ENCODE measurements at regions not wholly inside any gene's neighbourhood (a gene's known extent, or its start where the extent isn't known, plus 50 kb on each side); places are given as distances from the start of the nearest gene placed in this dataset.

DNA sequence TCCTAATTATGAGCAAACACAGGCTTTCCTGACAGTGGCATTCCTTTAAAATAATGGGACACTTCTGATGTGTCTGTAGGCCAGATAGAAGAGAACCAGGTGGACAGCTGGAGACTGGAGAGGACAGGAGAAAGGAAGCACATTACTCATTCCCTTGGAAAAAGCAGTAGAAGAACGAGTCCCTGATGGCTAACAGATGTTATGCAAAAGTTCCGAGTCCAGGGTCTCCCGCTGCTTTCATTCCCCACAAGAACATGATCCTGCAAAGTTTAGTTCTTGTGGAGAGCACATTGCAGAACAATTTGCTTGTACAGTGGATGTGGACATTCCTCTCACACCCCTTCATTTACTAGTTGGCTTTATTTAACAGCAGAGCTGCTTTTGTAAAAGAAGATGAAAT, 137.6 kb downstream of the GPAM start:
- no peak for DNase-seq (ENCODE audit: low spot score)

DNA sequence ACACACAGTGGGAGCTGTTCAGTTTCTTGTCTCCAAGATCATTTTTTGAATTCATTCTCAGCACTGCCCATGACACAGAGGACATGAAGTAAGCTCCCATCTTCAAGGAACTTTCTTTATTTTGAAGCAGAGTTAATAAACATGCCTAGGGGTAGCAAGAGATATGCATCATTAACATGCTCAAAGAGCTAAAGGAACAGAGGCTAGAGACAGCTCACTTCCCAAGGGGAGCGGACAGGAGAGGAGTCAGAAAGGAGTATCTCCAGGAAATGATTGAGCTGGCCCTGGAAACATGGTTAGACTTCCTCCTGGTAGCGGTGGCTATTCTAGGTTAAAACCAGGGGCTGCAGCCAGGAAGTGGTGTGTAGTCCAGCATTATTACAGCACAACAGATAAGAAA, 135.9 kb downstream of the GPAM start:
- no peak for DNase-seq (ENCODE audit: low spot score)

DNA sequence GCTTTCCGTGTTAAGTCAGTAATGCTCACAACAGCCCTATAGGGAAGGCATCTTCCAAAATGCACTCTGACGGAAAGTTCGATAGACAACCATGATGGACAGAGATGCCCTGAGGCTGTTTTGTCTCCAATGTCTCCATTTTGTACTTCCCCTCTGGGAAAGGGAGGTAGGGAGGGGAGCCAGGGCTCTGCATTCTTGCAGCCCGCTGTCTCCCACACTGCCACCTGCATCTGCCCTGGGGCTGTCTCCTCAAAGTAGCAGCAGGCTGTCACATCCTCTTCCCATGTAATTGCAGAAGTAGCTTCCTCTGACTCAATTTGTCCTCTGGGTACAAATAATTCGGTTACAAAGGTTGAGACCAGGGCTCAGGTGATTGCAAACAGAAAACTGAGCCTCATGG, 131.4 kb downstream of the GPAM start:
- no peak for DNase-seq (ENCODE audit: low spot score)

DNA sequence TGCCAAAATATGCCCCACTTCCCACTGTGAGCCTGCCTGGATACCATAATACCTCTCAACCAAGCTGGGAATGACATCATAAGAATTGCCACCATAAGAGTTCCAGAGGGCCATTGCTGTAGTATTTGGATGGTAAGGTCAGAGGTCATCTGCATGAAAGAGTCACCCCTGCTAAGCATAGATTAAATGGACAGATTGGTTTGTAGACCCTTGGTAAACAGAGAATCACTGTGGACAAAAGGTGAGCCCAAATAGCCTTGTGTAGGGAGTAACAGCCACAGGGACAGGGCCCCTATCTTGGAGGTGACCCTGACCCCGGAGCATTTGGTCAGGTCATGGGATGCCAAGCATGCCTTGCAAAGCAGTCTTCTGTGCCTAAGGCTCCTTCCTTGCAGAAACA, 129.7 kb downstream of the GPAM start:
- DNase-seq (ENCODE audit: low spot score): no peak

DNA sequence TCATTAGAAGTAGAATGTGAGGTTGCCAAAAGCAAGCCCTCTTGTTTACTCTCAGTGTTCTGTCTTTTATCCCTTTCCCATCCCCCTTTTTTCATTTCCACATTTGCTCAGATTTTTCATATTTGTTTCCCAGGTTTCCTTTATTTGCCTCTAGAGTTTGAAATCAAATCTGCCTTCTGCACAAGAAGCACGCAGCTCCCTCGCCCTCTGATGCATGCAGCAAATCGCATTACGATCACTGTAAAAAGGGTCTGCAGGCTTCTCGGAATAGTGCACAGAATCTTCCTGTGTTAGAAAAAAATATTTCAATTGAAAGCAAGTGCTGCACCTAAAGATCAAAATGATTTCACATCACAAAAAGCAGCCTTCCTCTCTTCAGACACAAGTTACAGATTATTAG, 129.0 kb downstream of the GPAM start:
- DNase-seq (ENCODE audit: low spot score): no peak

DNA sequence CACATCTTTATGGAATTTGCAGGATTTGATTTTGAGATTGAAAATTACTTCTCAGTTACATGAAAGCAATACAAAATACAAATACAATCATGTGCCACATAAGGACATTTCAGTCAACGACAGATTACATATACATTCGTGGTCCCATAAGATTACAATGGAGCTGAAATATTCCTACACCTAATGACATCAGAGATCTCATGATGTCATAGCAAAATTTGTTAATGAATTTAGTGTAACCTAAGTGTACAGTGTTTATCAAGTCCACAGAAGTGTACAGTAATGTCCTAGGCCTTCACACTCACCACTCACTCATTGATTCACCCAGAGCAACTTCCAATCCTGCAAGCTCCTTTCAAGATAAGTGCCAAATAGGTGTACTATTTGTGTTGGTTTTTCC, 126.5 kb downstream of the GPAM start:
- DNase-seq (ENCODE audit: low spot score): no peak

DNA sequence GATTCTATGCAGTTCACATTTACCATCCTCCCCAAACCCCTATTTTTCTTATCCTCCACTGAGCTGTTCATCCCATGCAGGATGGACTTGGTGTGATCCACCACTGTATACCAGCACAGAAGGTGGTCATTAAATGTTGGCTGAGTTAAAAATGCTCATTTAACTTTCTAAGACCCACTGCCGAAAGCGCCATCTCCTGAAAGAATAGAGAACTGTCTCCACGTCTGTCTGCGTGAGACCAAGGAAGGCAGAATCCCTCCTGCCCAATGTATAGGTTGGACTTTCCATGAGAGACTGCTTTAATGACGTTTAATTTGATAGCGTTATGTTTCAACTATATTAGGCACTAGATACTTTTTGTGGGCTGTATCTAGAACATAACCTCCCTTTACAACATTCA, 124.3 kb downstream of the GPAM start:
- DNase-seq (ENCODE audit: low spot score): no peak

DNA sequence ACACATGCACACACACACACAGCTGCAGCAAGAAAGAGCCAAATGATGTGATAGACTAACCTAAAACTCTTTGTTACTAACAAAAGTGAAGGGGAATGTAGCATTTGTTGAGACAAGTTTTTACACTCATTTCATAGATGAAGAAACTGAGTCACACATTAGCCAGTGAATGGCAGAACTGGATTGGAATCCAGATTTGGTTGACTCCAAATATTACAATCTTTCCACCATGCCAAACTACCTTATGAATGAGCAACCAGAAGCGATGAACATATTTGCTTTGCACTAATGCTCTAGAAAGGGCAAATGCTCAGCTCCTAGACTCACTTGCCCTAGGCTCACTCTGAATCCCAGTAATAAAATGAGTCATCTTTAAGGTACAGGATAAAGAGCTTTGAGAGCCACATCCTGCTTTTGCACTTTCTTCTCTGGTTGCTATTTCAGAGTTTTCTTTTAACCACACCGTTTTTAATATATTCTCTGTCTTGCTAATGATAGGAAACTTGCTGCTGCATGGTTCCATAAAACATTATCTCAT, 111.9 kb downstream of the GPAM start:
- no peak for DNase-seq (ENCODE audit: low spot score)

DNA sequence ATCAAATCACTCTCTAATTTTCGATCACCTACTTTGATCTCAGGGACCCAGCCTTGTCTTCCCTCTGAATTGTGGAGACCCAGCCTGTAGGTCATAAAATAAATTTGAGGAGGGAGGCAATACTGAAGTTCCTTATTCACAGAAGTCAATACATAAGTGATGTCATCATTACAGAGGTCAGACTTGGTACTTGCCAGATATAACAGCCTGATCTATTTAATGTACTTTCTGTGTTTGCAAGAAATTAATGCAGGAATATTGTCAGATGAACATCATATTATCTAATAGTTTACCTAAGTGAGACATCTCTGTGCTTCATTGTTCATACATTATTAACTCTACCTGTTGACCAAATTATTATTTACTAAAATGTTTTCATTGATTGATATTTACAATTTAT, 105.6 kb downstream of the GPAM start:
- DNase-seq (ENCODE audit: low spot score): no peak

DNA sequence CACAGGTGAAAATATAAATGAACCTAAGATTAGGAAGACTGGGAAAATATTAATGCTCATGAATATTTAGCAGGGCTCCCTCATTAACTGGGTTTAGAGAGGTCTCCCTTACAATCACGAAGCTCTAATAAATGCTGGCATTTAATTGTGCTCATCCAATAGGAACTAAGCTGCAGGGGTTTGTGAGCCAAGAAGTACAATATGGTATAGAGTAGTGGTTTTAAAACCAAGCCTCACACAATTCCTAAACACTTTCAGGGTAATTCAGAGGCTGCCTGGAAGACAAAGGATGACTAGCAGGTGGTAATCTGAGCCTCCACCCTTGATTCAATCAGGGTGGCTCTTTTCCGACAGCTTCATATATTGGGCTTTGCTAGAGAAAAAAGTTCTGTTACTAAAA, 103.3 kb downstream of the GPAM start:
- DNase-seq (ENCODE audit: low spot score): no peak

DNA sequence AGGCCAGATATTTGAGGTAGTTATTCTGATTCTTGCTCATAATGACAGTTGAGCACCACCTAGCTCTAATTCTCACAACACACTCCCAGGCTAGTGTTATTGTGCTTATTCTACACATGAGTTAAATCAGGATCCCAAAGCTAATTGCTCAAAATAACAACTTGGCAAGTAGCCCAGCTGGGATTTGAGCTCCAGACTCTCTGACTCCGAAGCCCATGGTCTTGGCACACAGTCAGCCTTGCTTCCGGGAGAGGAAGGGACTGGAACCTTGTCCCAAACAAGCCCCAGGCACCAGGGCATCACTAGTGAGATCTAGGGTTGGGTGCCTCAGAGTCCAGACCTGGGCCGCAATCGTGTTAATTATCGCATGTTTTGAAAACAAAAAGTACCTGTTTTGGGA, 101.4 kb downstream of the GPAM start:
- DNase-seq (ENCODE audit: low spot score): no peak

DNA sequence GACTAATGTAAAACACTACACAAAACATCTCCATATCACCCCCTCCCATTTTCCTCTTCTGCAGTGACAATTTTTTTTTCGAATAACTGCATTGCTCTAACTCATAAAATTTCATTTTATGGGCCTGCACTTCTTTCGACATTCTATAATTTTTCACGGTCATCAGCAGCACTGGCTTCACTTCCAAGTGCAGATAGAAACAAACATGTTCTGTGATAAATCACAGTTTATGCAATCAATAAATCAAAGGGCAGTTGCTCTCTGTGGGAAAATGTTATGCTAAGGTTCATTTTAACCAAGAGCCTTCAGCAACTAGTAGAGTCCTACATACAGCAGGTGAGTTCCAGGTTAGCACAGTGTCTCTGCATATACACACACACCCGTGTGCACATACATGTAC, 100.1 kb downstream of the GPAM start:
- no peak for DNase-seq (ENCODE audit: low spot score)

DNA sequence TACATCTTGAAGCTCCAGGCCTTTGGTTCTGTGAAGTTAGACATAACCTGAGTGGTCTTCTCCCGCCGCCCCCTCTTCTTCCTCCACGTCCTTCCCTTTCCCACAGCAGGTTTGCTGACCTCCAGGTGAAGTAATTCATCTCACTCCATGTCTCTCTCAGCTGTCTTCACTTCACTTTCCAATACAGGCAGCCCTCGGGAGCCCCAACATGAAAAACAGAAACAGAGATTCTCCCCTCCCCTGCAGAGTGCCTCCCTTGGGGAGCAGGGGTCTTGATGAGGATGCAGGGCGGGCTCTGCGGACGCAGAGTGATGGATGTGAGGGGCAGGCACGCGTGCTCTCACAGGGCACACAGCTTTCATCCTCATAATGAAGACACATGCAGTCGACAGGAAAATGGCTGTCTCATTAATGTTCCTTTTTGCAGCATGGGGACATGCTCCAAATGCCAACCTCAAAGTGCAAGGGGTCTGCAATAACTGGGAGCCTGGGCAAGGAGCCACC, 95.6 kb downstream of the GPAM start:
- DNase-seq (ENCODE audit: low spot score): no peak

DNA sequence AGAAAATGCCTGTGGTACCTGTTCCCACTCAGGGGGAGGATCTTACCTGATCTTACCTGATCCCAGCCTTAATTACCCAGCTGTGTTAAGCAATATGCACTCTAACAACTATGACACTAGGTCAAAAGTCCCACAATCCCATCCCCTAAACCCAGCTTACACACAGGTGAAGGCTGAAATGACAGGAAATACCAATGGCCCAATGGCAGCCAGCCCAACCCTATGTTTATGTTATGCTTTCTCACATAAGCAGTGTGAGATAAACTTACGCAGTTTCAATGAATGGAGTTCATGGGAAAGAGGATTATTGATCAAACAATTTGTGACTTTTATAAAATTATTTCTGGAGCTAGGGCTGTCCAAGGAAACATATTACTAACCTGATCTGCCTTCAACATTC, 91.9 kb downstream of the GPAM start:
- no peak for DNase-seq (ENCODE audit: low spot score)

DNA sequence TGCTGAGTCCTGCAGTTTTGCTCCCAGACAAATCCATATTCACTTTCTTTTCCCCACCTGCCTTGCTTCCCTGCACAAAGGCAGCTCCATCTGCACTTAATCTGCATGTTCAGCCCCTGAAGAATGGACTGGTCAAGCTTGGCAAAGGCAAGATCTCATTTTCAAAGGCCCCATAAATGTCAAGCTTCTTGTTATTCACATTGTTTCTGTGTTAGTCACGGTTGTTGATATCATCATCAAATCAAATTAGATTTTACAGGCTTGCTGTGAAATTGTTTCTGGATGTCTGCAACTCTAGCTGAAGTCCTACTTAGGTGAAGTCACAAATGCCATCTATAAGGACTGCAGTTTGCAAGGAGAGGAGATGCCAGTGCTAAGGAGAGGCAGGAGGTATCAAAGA, 91.0 kb downstream of the GPAM start:
- no peak for DNase-seq (ENCODE audit: low spot score)

DNA sequence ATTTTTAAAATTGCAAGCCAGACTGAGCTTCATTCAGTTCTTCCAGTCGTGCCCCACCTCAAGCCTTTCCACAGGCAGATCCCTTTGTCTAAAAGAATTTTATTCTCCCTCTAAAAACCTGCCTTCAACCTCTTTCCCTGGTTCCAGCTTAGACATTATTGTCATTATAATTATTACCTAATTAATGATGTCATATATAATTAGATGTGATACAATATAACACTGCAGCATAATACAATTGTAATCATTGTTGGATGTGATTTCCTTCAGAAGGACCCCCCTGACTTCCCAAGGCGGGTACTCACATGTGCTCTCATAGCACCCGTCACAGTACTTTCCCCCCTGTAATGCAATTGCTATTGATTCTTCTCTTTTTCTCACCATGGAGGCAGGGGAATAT, 88.6 kb downstream of the GPAM start:
- no peak for DNase-seq (ENCODE audit: low spot score)

DNA sequence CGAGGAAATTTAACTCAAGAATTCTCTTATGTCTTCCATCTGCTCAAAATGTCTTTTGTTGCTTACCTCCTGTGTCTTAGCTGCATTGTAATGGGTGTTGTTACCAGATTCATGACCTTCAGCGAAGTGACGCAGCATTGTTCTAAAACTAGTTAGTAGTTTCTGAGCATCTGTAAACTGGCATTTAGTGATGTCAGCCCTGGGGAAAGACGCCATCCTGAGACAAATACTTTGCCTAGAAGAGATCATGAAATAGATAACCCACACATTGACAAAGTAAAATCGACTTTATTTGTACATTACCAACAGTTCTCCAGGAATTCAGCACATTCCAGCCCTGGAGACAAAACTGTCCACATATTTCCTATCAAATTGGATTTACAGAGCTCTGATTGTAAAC, 87.8 kb downstream of the GPAM start:
- DNase-seq (ENCODE audit: low spot score): no peak

DNA sequence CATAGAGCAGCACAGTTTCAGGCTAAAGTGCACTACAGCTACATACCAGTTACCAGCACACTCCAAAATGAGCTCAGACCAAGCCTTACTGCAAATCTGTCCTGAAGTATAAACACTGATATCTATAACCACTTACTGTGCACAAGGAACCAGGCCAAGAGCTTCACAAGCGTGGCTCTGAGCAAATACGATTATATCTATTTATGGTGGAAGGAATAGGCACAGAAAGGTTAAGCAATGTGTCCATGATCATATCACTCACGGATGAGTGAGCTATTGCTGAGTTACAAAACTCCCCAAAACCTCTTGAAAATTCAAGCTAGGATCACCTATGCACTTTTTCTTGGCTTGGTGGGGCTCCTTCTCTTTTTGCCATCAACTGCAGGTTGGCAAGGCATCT, 84.9 kb downstream of the GPAM start:
- DNase-seq (ENCODE audit: low spot score): no peak
